ENCODE measurements at regions not wholly inside any gene's neighbourhood (a gene's known extent, or its start where the extent isn't known, plus 50 kb on each side); places are given as distances from the start of the nearest gene placed in this dataset.

- no peak for DNase-seq (ENCODE audit: low read depth in 2 of 2)
Measured at GRCh38 chr4:18880871-18881270, 859.3 kb upstream of the LCORL start.

- DNase-seq (ENCODE audit: low read depth in 2 of 2), result no peak
Measured at GRCh38 chr4:18878561-18878960, 857.0 kb upstream of the LCORL start.

- no peak for DNase-seq (ENCODE audit: low read depth in 2 of 2)
Measured at GRCh38 chr4:18869166-18869565, 847.6 kb upstream of the LCORL start.

- no peak for DNase-seq (ENCODE audit: low read depth in 2 of 2)
Measured at GRCh38 chr4:18860836-18861530, 839.4 kb upstream of the LCORL start.

GRCh38 chr4:18859468-18859867, 837.9 kb upstream of the LCORL start:
- no peak for DNase-seq (ENCODE audit: low read depth in 2 of 2)

GRCh38 chr4:18858229-18858922, 836.8 kb upstream of the LCORL start:
- DNase-seq (ENCODE audit: low read depth in 2 of 2), result no peak

GRCh38 chr4:18850867-18851266, 829.3 kb upstream of the LCORL start:
- no peak for DNase-seq (ENCODE audit: low read depth in 2 of 2)

GRCh38 chr4:18847249-18847890, 825.8 kb upstream of the LCORL start:
- no peak for DNase-seq (ENCODE audit: low read depth in 2 of 2)

GRCh38 chr4:18846313-18846712, 824.8 kb upstream of the LCORL start:
- no peak for DNase-seq (ENCODE audit: low read depth in 2 of 2)

GRCh38 chr4:18844726-18845125, 823.2 kb upstream of the LCORL start:
- DNase-seq (ENCODE audit: low read depth in 2 of 2), result no peak

- DNase-seq (ENCODE audit: low read depth in 2 of 2), result no peak
Measured at GRCh38 chr4:18842431-18842830, 820.9 kb upstream of the LCORL start.

GRCh38 chr4:18840481-18840880, 818.9 kb upstream of the LCORL start:
- DNase-seq (ENCODE audit: low read depth in 2 of 2), result no peak

GRCh38 chr4:18816228-18816895, 794.8 kb upstream of the LCORL start:
- DNase-seq (ENCODE audit: low read depth in 2 of 2), result no peak

GRCh38 chr4:18815779-18816173, 794.2 kb upstream of the LCORL start:
- no peak for DNase-seq (ENCODE audit: low read depth in 2 of 2)

GRCh38 chr4:18815081-18815778, 793.7 kb upstream of the LCORL start:
- DNase-seq (ENCODE audit: low read depth in 2 of 2), result no peak

GRCh38 chr4:18813771-18814170, 792.2 kb upstream of the LCORL start:
- DNase-seq (ENCODE audit: low read depth in 2 of 2), result no peak

GRCh38 chr4:18813055-18813454, 791.5 kb upstream of the LCORL start:
- no peak for DNase-seq (ENCODE audit: low read depth in 2 of 2)

- no peak for DNase-seq (ENCODE audit: low read depth in 2 of 2)
Measured at GRCh38 chr4:18803781-18804180, 782.2 kb upstream of the LCORL start.

GRCh38 chr4:18798123-18798522, 776.6 kb upstream of the LCORL start:
- no peak for DNase-seq (ENCODE audit: low read depth in 2 of 2)

- no peak for DNase-seq (ENCODE audit: low read depth in 2 of 2)
Measured at GRCh38 chr4:18795794-18796193, 774.2 kb upstream of the LCORL start.

GRCh38 chr4:18777190-18777930, 755.8 kb upstream of the LCORL start:
- no peak for DNase-seq (ENCODE audit: low read depth in 2 of 2)

Measured in stimulated activated CD4-positive, alpha-beta T cell treated with anti-CD3 and anti-CD28 coated beads, Interleukin-12 subunit alpha, Interleukin-12 subunit beta, amount 100 ng/mL, for 24 hours (primary cell).